GM12873 (cell line): ENCODE measurements at regions not wholly inside any gene's neighbourhood (a gene's known extent, or its start where the extent isn't known, plus 50 kb on each side); places are given as distances from the start of the nearest gene placed in this dataset.

Experiments used
- CTCF ChIP-seq: IDR thresholded peaks from 2 replicates; pipeline ENCODE4 v1.5.1; 2012; ENCODE audit warnings: low read depth, mild to moderate bottlenecking, moderate library complexity, low read length, control low read depth; ENCODE audit not compliant: insufficient read depth; ENCODE audit errors: missing control alignments

DNA sequence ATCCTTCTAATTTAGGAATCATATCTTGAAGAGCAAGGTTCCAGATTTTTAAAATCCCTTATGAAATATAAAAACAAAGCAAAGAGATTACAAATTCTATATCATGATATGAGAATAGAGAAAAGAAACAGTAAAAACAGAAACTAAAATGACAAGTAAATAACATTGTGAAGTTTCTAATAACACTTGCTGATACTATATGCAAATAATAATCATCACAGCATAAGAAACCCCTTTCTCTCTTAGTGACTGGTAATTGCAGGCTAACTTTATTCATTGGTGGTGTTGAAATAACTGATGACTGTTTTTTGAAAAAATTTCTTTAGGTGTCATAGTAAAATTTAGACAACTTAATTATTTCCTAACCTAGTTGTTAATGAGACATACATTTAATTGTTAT, 281.6 kb downstream of the PLA2G4A start:
- no peak for TF ChIP-seq CTCF

DNA sequence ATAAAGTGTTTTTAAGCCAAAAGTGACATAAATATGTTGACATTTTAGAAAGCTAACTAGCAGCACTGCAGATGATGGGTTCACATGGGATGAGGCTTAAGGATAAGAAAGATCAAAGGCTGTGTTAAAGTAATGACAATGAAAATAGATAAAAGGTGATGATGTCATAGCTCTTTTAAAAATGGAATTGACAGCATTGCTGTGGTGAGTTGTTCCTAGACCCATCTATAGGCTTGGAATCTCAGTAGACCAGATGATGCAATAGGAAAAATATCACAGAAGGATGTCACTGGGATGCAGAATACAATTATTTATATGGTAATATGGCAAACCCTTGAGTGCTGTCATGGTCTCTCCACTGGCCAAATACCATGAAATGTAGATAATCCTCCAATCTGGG, 286.0 kb downstream of the PLA2G4A start:
- TF ChIP-seq CTCF: no peak

- TF ChIP-seq CTCF: no peak
Observed at GRCh38 chr1:187121661-187122060, 292.9 kb downstream of the PLA2G4A start.

DNA sequence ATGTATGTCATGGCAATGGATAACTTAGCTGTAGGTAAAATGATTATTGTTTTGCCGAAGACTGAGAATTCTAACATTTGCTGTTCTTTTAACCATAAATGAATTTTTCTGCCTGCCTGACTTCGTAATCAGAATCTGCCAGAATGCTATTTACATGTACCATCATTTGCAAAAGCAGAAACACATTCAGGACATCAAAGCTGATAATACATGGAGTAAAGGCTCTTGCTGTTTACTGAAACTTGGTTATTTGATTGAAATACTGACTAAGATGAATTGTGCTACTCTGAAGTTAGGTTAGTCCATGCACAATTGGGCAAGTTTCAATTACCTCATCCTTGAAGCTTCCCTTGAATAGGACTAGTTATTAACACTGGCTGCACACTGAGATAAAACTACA, 293.8 kb downstream of the PLA2G4A start:
- no peak for TF ChIP-seq CTCF

DNA sequence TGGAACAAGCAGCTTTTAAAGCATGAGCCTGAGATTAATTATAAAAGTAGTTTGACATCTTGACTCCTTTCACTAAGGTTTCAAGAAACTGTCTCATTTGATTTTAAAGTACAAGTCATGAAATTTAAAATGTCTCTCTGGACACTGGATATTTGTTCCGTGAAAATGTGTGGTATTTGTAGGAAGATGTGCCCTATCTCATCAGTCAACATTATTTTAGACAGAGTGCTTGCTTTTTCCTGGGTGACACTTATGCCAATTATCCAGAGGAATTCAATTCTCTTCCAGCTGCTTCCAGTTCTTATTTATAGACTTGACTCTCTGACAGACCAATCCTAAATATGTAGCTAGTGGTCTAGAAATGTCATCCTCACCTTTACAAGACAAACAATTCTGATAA, 300.4 kb downstream of the PLA2G4A start:
- no peak for TF ChIP-seq CTCF

GRCh38 chr1:187143783-187144182, 315.0 kb downstream of the PLA2G4A start:
- no peak for TF ChIP-seq CTCF

DNA sequence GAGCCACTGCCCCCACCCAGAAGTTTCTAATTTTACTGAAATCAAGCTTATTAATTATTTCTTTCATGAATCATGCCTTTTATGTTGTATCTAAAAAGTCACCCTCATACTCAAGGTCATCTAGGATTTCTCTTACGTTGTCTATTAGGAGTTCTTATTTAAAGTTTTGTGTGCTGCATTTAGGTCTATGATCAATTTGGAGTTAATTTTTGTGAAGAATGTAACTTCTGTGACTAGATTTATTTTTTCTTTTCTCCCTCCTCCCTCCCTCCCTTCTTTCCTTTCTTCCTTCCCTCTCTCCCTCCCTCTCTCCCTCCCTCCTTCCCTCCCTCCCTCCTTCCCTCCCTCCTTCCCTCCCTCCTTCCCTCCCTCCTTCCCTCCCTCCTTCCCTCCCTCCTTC, 317.6 kb downstream of the PLA2G4A start:
- TF ChIP-seq CTCF: no peak

GRCh38 chr1:187151555-187151954, 322.8 kb downstream of the PLA2G4A start:
- TF ChIP-seq CTCF: no peak
